Endothelial cell of umbilical vein (primary cell): ENCODE measurements at regions not wholly inside any gene's neighbourhood (a gene's known extent, or its start where the extent isn't known, plus 50 kb on each side); places are given as distances from the start of the nearest gene placed in this dataset.

Experiments
- BruUV-seq: library from RNA; stranded (reverse); fragments of 400-500 nt; replicated peaks from 2 replicates; lab custom pipeline; 2021; lab: Mats Ljungman, UMichigan
- CTCF ChIA-PET: fragments of 300-600, 350-600 bp; sonication (Branson Sonifier 250); formaldehyde crosslinking; loops from one replicate; lab custom pipeline; 2021; ENCODE audit warnings: antibody characterized with exemption, inconsistent platforms; lab: Charles Lee
- POLR2A ChIA-PET: fragments of 300-600, 350-600 bp; sonication (Branson Sonifier 250); formaldehyde crosslinking; loops from one replicate; lab custom pipeline; 2021; ENCODE audit warnings: antibody characterized with exemption, inconsistent platforms; lab: Charles Lee
- DNase-seq: peaks from one replicate; pipeline ENCODE4 v3.0.0-alpha.2; 2011; ENCODE audit warnings: low read depth, low spot score
- FAIRE-seq: peaks from 2 replicates; lab custom pipeline; 2011; peaks lifted over from hg19 to GRCh38; lab: Jason Lieb, UNC
- H2AFZ ChIP-seq: 2 replicates; pipeline ENCODE4 v1.6.0; 2012; ENCODE audit warnings: low read depth, low read length, control low read depth, inconsistent platforms
- H3K27ac ChIP-seq: 2 replicates; pipeline ENCODE4 v1.5.1; 2011; ENCODE audit warnings: low read depth, mild to moderate bottlenecking, control low read depth, low read length, moderate library complexity; ENCODE audit not compliant: insufficient read depth
- H3K27me3 ChIP-seq, 2 experiments: 2 replicates each; pipeline versions ENCODE4 v1.6.0 to v1.6.1; 2011; ENCODE audit warnings: low read length in 2 of 2, mixed read lengths in 1 of 2; ENCODE audit not compliant: control insufficient read depth in 2 of 2, insufficient read depth in 2 of 2
- H3K36me3 ChIP-seq, 2 experiments: 2 replicates in 1 of 2; 3 replicates in 1 of 2; pipeline ENCODE4 v1.5.1; 2011; ENCODE audit warnings: low read length in 2 of 2, mild to moderate bottlenecking in 1 of 2, moderate library complexity in 1 of 2; ENCODE audit not compliant: control insufficient read depth in 2 of 2, insufficient read depth in 2 of 2; ENCODE audit errors: extremely low read depth in 1 of 2
- H3K4me1 ChIP-seq: 3 replicates; pipeline ENCODE4 v1.5.1; 2011; ENCODE audit warnings: mild to moderate bottlenecking, low read length; ENCODE audit not compliant: control insufficient read depth, insufficient read depth; ENCODE audit errors: extremely low read depth
- H3K4me2 ChIP-seq: 2 replicates; pipeline ENCODE4 v1.6.1; 2011; ENCODE audit warnings: low read length, control low read depth, mixed read lengths; ENCODE audit not compliant: insufficient read depth
- H3K4me3 ChIP-seq, 3 experiments: fragments of 200-600 bp in 1 of 3; sonication (generic), shearing (Covaris generic) in 1 of 3; replicated peaks in 1 of 3; 2 replicates each; pipeline ENCODE4 v1.5.1; 2011 to 2016; ENCODE audit warnings: control low read depth in 3 of 3, low read length in 3 of 3, mild to moderate bottlenecking in 2 of 3, inconsistent platforms in 1 of 3, low read depth in 1 of 3, moderate library complexity in 1 of 3; ENCODE audit not compliant: insufficient read depth in 1 of 3
- H3K79me2 ChIP-seq: 2 replicates; pipeline ENCODE4 v1.6.0; 2012; ENCODE audit warnings: low read length, inconsistent platforms; ENCODE audit not compliant: control insufficient read depth, insufficient read depth
- H3K9ac ChIP-seq: replicated peaks from 2 replicates; pipeline ENCODE3; 2011; ENCODE audit warnings: low read length, control low read depth; ENCODE audit not compliant: insufficient read depth; ENCODE audit errors: extremely low read depth
- H3K9me1 ChIP-seq: replicated peaks from 3 replicates; pipeline ENCODE4 v1.6.0; 2011; ENCODE audit warnings: mild to moderate bottlenecking, low read length; ENCODE audit not compliant: control insufficient read depth, insufficient read depth; ENCODE audit errors: extremely low read depth
- H3K9me3 ChIP-seq: replicated peaks from 2 replicates; pipeline ENCODE4 v1.5.1; 2012; ENCODE audit warnings: low read length, inconsistent platforms; ENCODE audit not compliant: control insufficient read depth, insufficient read depth
- H4K20me1 ChIP-seq: replicated peaks from 2 replicates; pipeline ENCODE3; 2011; ENCODE audit warnings: mild to moderate bottlenecking, low read length; ENCODE audit not compliant: control insufficient read depth, insufficient read depth; ENCODE audit errors: extremely low read depth
- CTCF ChIP-seq, 2 donors: IDR thresholded peaks; 1 replicate in 1 of 2; 2 replicates in 1 of 2; pipeline ENCODE4 v1.5.1; 2011; ENCODE audit warnings: low read length in 2 of 2, mild to moderate bottlenecking in 2 of 2, moderate library complexity in 2 of 2, control low read depth in 1 of 2, inconsistent platforms in 1 of 2, low read depth in 1 of 2; ENCODE audit not compliant: insufficient read depth in 1 of 2; ENCODE audit errors: extremely low read depth in 1 of 2
- FOS ChIP-seq: IDR thresholded peaks from 2 replicates; pipeline ENCODE4 v1.6.1; 2011; ENCODE audit warnings: mild to moderate bottlenecking, low read length, moderate library complexity, borderline replicate concordance; ENCODE audit not compliant: insufficient read depth
- dilution Hi-C: fragments of 300-500 bp; cut with MboI; formaldehyde crosslinking; loops from one replicate; pipeline ENCODE4 v1.15.0; 2019; ENCODE audit warnings: low sequenced_read_pairs; ENCODE audit not compliant: extremely low pct_ligation_motif_present
- intact Hi-C: fragments of 100-400 bp; cut with micrococcal nuclease; formaldehyde crosslinking; loops from one replicate; pipeline ENCODE4 v1.10.0; 2022

- FAIRE-seq (no peak), DNase-seq (peak; percentile 46)
These were observed 458.6 kb upstream of the GOT2 start for GRCh38 chr16:59192551-59193199.

More at GRCh38 chr16:59192551-59193199, 458.6 kb upstream of the GOT2 start:
- ChIA-PET POLR2A (no interaction called here), CTCF (interaction anchor here (0.6 to 1.9 kb wide), 15 partner anchors 10 to 1024 kb away, joined by 3 to 7 read pairs (median 3); no protein-coding TSS in a partner anchor)
- Histone ChIP-seq H4K20me1 (no peaks in the 10 kb centered on the region), H3K9ac (no peak overlapping the region), H3K4me2 (no peak overlapping the region), H3K4me1 (peaks cover 6% of the 10 kb centered on the region), H3K36me3 (no peaks in the 10 kb centered on the region), H3K79me2 (no peaks in the 10 kb centered on the region), H3K27ac (no peak overlapping the region), H3K9me1 (no peaks in the 10 kb centered on the region), H3K27me3 (no peaks in the 10 kb centered on the region), H2AFZ (no peak overlapping the region), H3K4me3 (no peak overlapping the region), H3K9me3 (no peaks in the 10 kb centered on the region)
- intact Hi-C loops (loop anchor here (2.0 to 10.0 kb wide), 4 partner anchors 56 to 1012 kb away; no protein-coding TSS in a partner anchor), dilution Hi-C loops (no loop called here)
- no TSS peak for BruUV-seq
- TF ChIP-seq FOS (no peak), CTCF (IDR thresholded peaks at IDR 0.05; ENCODE audit: extremely low read depth in 1 of 2, insufficient read depth in 1 of 2, low read depth in 1 of 2, low read length in 2 of 2) (peak; percentile 50 to 54)
